GM23338 (cell line): ENCODE measurements at regions not wholly inside any gene's neighbourhood (a gene's known extent, or its start where the extent isn't known, plus 50 kb on each side); places are given as distances from the start of the nearest gene placed in this dataset.

Experiments
- CREB1 ChIP-seq: fragments of 250-450 bp; sonication (Bioruptor Pico); IDR thresholded peaks from 2 replicates; pipeline ENCODE4 v1.5.0; 2020; ENCODE audit warnings: low read depth, mild to moderate bottlenecking, moderate library complexity
- EZH2 ChIP-seq: fragments of 200-600 bp; sonication (generic); IDR thresholded peaks from one replicate; pipeline ENCODE4 v1.8.0; 2017; ENCODE audit warnings: antibody characterized with exemption, mild to moderate bottlenecking, low read depth; ENCODE audit not compliant: unreplicated experiment
- JUNB ChIP-seq: IDR thresholded peaks from one replicate; pipeline ENCODE4 v1.6.1; 2016; ENCODE audit warnings: antibody characterized with exemption; ENCODE audit not compliant: unreplicated experiment
- TF ChIP-seq, protein P1 (sequence below), 2 experiments: fragments of 200-600 bp in 1 of 2; sonication (generic) in 1 of 2; conservative IDR thresholded peaks; 2 replicates each; pipeline versions ENCODE4 v1.5.1 to v1.6.1; 2016 to 2017; ENCODE audit warnings: antibody characterized with exemption in 2 of 2, low read depth in 2 of 2, mild to moderate bottlenecking in 2 of 2, moderate library complexity in 1 of 2

DNA sequence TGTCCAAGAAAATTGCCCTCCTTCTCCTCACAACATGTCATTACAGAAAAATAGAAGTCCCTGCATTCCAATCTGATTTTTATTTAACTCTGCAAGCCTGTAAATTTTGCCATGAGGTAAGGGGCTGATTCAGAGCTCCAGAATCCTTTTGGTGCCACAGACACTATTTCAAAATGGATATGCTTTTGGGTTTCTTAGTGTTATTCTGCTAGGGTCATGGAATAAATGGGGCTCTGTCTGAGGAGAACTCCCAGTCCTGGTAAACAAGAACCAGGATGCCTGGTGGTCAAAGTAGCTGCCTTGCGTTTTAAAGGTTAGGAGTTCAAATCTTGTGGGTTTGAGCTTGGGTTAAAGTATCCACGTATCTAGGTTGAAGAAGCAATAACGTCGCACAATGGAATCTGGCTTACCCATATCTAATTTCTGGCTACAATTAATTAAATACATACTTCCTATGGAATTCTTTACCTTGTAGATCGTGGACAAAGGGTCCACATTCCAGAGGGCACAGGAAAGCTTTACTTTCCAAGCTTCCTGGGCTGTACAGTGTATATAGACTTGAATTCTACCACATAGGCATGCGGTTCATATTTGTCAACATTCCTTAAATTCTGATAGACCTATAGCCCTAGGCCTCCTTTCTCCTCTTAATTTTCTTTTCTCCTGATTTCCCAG is 98.0 kb upstream of the CDC42BPA start:
- TF ChIP-seq EZH2 (no peak), CREB1 (CRISPR knock-in tag) (no peak), JUNB (no peak)
- TF ChIP-seq, protein P1, sequence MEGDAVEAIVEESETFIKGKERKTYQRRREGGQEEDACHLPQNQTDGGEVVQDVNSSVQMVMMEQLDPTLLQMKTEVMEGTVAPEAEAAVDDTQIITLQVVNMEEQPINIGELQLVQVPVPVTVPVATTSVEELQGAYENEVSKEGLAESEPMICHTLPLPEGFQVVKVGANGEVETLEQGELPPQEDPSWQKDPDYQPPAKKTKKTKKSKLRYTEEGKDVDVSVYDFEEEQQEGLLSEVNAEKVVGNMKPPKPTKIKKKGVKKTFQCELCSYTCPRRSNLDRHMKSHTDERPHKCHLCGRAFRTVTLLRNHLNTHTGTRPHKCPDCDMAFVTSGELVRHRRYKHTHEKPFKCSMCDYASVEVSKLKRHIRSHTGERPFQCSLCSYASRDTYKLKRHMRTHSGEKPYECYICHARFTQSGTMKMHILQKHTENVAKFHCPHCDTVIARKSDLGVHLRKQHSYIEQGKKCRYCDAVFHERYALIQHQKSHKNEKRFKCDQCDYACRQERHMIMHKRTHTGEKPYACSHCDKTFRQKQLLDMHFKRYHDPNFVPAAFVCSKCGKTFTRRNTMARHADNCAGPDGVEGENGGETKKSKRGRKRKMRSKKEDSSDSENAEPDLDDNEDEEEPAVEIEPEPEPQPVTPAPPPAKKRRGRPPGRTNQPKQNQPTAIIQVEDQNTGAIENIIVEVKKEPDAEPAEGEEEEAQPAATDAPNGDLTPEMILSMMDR (conservative IDR thresholded peaks at IDR 0.05; ENCODE audit: low read depth in 2 of 2) = no peak
